Right lobe of liver (tissue), 4 donors: ENCODE measurements at regions not wholly inside any gene's neighbourhood (a gene's known extent, or its start where the extent isn't known, plus 50 kb on each side); places are given as distances from the start of the nearest gene placed in this dataset.

Experiments
- CTCF ChIP-seq, 4 donors: fragments of 200-600 bp in 3 of 4; fragments of 450-650 bp in 1 of 4; IDR thresholded peaks; one replicate each; pipeline versions ENCODE4 v1.5.1 to v1.8.0; 2016 to 2022; ENCODE audit warnings: antibody characterized with exemption in 4 of 4, mild to moderate bottlenecking in 2 of 4
- POLR2A ChIP-seq: fragments of 450-650 bp; IDR thresholded peaks from one replicate; pipeline ENCODE4 v1.6.1; 2017; ENCODE audit warnings: antibody characterized with exemption, mild to moderate bottlenecking
- donor health status: DM: no; HTN: no; CAD: no.
- donor health status: DM: no; HTN: no; CAD: no.
- donor health status: DM: no; HTN: yes; CAD: no.

- TF ChIP-seq POLR2A, result no peak
- TF ChIP-seq CTCF (IDR thresholded peaks at IDR 0.05), result no peak
These were observed 671.2 kb downstream of the MATN1 start for GRCh38 chr1:30052178-30052577.
